ENCODE measurements at regions not wholly inside any gene's neighbourhood (a gene's known extent, or its start where the extent isn't known, plus 50 kb on each side); places are given as distances from the start of the nearest gene placed in this dataset.
"Not testable (repeated sequence)": the region's sequence is repeated elsewhere in the genome, so short reads cannot be mapped to it uniquely, and the experiment has no call there.

- no peak overlapping the region for H3K27ac ChIP-seq (ENCODE audit: low read depth, low read length, severe bottlenecking)
- no peaks in the 10 kb centered on the region for H3K9me3 ChIP-seq (ENCODE audit: control insufficient read depth, low read length)
- no peaks in the 10 kb centered on the region for H3K36me3 ChIP-seq (ENCODE audit: control insufficient read depth, insufficient read depth, low read length)
- no peaks in the 10 kb centered on the region for H3K4me1 ChIP-seq (ENCODE audit: control insufficient read depth, insufficient read depth, low read length, poor library complexity, severe bottlenecking)
- WGBS, 2 experiments (ENCODE audit: insufficient coverage in 2 of 2), result no CpG with 5 or more reads among the region's 1 CpG
- no peak overlapping the region for H3K4me3 ChIP-seq (ENCODE audit: extremely low read depth, insufficient read depth, low read length, poor library complexity, severe bottlenecking)
Observed at GRCh38 chr7:19352305-19352695, 207.1 kb upstream of the FERD3L start.

GRCh38 chr7:19351341-19352304, 206.4 kb upstream of the FERD3L start:
- H3K4me3 ChIP-seq (ENCODE audit: extremely low read depth, insufficient read depth, low read length, poor library complexity, severe bottlenecking), result no peak overlapping the region
- 100% methylated on average over 1 of the region's 4 CpGs; no CpG with 5 or more reads in 1 of the 2 experiments for WGBS, 2 experiments (ENCODE audit: insufficient coverage in 2 of 2)
- H3K4me1 ChIP-seq (ENCODE audit: control insufficient read depth, insufficient read depth, low read length, poor library complexity, severe bottlenecking), result no peaks in the 10 kb centered on the region
- no peak overlapping the region for H3K27ac ChIP-seq (ENCODE audit: low read depth, low read length, severe bottlenecking)
- no peaks in the 10 kb centered on the region for H3K9me3 ChIP-seq (ENCODE audit: control insufficient read depth, low read length)
- no peaks in the 10 kb centered on the region for H3K36me3 ChIP-seq (ENCODE audit: control insufficient read depth, insufficient read depth, low read length)

DNA sequence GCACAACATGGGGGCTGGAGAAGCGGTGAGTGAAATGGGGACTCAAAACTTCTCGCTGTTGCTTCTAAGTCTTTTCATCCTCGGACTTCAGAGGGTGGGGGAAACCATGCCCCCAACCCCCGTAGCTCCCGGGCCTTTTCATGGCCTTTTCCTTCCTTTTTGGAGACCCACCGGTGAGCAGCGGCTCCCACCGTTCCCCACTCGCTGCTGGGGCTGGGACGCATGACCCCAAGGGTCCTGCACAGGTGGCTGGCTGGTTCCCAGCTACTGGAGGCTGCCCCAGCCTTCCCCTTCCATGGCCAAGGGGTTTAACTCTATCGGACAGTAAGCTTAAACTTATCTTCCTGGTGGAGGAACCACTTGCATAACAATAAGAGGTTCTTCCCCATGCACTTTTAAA, 194.3 kb upstream of the FERD3L start:
- no peaks in the 10 kb centered on the region for H3K36me3 ChIP-seq (ENCODE audit: control insufficient read depth, insufficient read depth, low read length)
- WGBS, 2 experiments (ENCODE audit: insufficient coverage in 2 of 2), result 90 to 91% methylated on average over 6 to 11 of the region's 11 CpGs
- H3K9me3 ChIP-seq (ENCODE audit: control insufficient read depth, low read length), result peaks cover 4% of the 10 kb centered on the region
- H3K4me3 ChIP-seq (ENCODE audit: extremely low read depth, insufficient read depth, low read length, poor library complexity, severe bottlenecking), result no peak overlapping the region
- no peaks in the 10 kb centered on the region for H3K4me1 ChIP-seq (ENCODE audit: control insufficient read depth, insufficient read depth, low read length, poor library complexity, severe bottlenecking)
- H3K27ac ChIP-seq (ENCODE audit: low read depth, low read length, severe bottlenecking), result no peak overlapping the region

DNA sequence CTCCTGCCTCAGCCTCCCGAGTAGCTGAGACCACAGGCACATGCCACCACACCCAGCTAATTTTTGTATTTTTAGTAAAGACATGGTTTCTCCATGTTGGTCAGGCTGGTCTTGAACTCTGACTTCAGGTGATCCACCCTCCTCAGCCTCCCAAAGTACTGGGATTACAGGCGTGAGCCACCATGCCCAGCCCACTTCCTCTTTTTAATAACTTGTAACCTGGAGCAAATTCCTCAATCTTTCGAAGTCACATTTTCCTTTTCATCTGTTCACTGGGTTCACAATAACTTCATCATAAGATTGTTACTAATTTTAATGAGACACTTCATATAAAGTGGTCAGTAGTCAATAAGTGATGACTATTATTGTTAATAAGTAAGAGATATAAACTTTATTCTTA, 193.3 kb upstream of the FERD3L start:
- 90 to 96% methylated on average over 1 to 2 of the region's 3 CpGs for WGBS, 2 experiments (ENCODE audit: insufficient coverage in 2 of 2)
- not testable (repeated sequence) for H3K4me3 ChIP-seq (ENCODE audit: extremely low read depth, insufficient read depth, low read length, poor library complexity, severe bottlenecking); H3K4me1 ChIP-seq (ENCODE audit: control insufficient read depth, insufficient read depth, low read length, poor library complexity, severe bottlenecking); H3K9me3 ChIP-seq (ENCODE audit: control insufficient read depth, low read length); H3K27ac ChIP-seq (ENCODE audit: low read depth, low read length, severe bottlenecking); H3K36me3 ChIP-seq (ENCODE audit: control insufficient read depth, insufficient read depth, low read length)

DNA sequence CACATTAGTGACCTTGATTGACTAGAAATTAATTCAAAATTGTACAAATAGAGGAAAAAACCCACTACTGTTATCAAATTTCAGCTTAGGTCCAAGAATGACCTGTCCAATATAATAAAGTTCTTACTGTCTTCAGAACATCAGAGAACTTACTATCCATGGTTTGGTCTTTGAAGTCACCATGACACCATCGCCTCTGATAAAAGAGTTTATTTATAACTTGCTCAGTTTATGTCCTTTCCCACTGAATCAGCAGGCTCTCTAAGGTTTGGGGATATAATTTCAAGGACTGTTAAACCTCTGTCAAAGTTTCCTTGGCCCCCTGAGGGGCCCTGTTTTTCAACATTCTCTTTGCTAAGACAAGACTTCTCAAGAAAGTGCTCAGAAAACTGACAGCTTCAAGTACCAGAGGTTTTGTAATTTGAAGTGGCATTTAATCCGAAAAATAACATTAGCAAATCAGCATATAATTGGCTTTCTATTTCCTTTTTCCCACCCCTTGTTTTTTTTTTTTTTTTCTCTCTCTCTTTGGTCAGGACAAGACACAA, 191.7 kb upstream of the FERD3L start:
- Histone ChIP-seq H3K9me3 (ENCODE audit: control insufficient read depth, low read length) (peaks cover 4% of the 10 kb centered on the region), H3K36me3 (ENCODE audit: control insufficient read depth, insufficient read depth, low read length) (no peaks in the 10 kb centered on the region), H3K4me3 (ENCODE audit: extremely low read depth, insufficient read depth, low read length, poor library complexity, severe bottlenecking) (no peak overlapping the region), H3K27ac (ENCODE audit: low read depth, low read length, severe bottlenecking) (no peak overlapping the region), H3K4me1 (ENCODE audit: control insufficient read depth, insufficient read depth, low read length, poor library complexity, severe bottlenecking) (no peaks in the 10 kb centered on the region)
- no CpG with 5 or more reads among the region's 2 CpGs for WGBS, 2 experiments (ENCODE audit: insufficient coverage in 2 of 2)

DNA sequence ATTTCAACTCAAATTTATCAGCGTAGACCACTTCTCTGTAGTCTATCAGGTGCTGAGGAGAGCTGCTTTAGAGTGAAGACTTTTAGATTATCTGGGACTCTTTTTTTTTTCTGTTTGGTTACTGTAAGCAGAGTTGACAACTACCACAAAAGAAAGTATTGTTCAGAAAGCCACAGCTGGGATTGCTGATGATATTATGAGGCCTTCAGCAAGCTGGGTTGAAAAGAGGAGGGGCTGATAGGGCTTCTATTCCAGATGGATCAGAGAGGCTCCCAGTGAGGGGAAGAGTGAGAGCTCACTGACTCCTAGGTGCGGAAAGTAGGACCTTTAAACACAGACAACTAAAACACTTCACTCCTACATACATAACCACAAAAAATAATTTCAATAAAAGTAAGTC, 188.5 kb upstream of the FERD3L start:
- WGBS, 2 experiments (ENCODE audit: insufficient coverage in 2 of 2), result no CpG with 5 or more reads among the region's 2 CpGs
- H3K27ac ChIP-seq (ENCODE audit: low read depth, low read length, severe bottlenecking), result no peak overlapping the region
- no peaks in the 10 kb centered on the region for H3K9me3 ChIP-seq (ENCODE audit: control insufficient read depth, low read length)
- H3K4me1 ChIP-seq (ENCODE audit: control insufficient read depth, insufficient read depth, low read length, poor library complexity, severe bottlenecking), result no peaks in the 10 kb centered on the region
- no peak overlapping the region for H3K4me3 ChIP-seq (ENCODE audit: extremely low read depth, insufficient read depth, low read length, poor library complexity, severe bottlenecking)
- no peaks in the 10 kb centered on the region for H3K36me3 ChIP-seq (ENCODE audit: control insufficient read depth, insufficient read depth, low read length)

DNA sequence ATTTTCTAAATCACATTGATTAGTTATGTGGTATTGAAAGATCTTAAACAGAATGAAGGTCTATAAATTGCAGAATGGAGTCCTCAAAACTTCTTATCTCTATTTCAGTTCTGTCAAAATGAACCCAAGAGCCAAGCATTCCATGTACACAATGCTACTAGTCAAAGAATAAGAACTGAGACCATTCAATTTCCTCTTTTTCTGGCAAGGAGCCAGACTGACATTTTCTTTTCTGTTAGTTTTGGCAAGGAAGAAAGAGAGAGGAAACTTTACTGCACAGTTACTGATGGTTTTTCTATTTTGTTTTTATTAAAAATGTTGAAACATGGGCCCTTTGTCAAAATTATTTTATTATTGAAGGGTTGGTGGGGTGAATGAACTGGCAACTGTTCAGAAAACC, 181.8 kb upstream of the FERD3L start:
- H3K4me1 ChIP-seq (ENCODE audit: control insufficient read depth, insufficient read depth, low read length, poor library complexity, severe bottlenecking), result no peaks in the 10 kb centered on the region
- H3K36me3 ChIP-seq (ENCODE audit: control insufficient read depth, insufficient read depth, low read length), result no peaks in the 10 kb centered on the region
- no peaks in the 10 kb centered on the region for H3K9me3 ChIP-seq (ENCODE audit: control insufficient read depth, low read length)
- H3K4me3 ChIP-seq (ENCODE audit: extremely low read depth, insufficient read depth, low read length, poor library complexity, severe bottlenecking), result no peak overlapping the region
- H3K27ac ChIP-seq (ENCODE audit: low read depth, low read length, severe bottlenecking), result no peak overlapping the region

GRCh38 chr7:19322002-19322401, 176.8 kb upstream of the FERD3L start:
- Histone ChIP-seq H3K9me3 (ENCODE audit: control insufficient read depth, low read length) (no peaks in the 10 kb centered on the region), H3K36me3 (ENCODE audit: control insufficient read depth, insufficient read depth, low read length) (no peaks in the 10 kb centered on the region), H3K4me1 (ENCODE audit: control insufficient read depth, insufficient read depth, low read length, poor library complexity, severe bottlenecking) (no peaks in the 10 kb centered on the region), H3K27ac (ENCODE audit: low read depth, low read length, severe bottlenecking) (no peak overlapping the region), H3K4me3 (ENCODE audit: extremely low read depth, insufficient read depth, low read length, poor library complexity, severe bottlenecking) (no peak overlapping the region)
- WGBS, 2 experiments (ENCODE audit: insufficient coverage in 2 of 2), result 88 to 100% methylated on average over 2 of the region's 2 CpGs

- Histone ChIP-seq H3K27ac (ENCODE audit: low read depth, low read length, severe bottlenecking) (no peak overlapping the region), H3K4me1 (ENCODE audit: control insufficient read depth, insufficient read depth, low read length, poor library complexity, severe bottlenecking) (no peaks in the 10 kb centered on the region), H3K9me3 (ENCODE audit: control insufficient read depth, low read length) (no peaks in the 10 kb centered on the region), H3K4me3 (ENCODE audit: extremely low read depth, insufficient read depth, low read length, poor library complexity, severe bottlenecking) (no peak overlapping the region), H3K36me3 (ENCODE audit: control insufficient read depth, insufficient read depth, low read length) (no peaks in the 10 kb centered on the region)
- WGBS, 2 experiments (ENCODE audit: insufficient coverage in 2 of 2), result 88 to 90% methylated on average over 3 to 4 of the region's 5 CpGs
Observed at GRCh38 chr7:19318287-19318686, 173.1 kb upstream of the FERD3L start.

- Histone ChIP-seq H3K4me3 (ENCODE audit: extremely low read depth, insufficient read depth, low read length, poor library complexity, severe bottlenecking) (no peak overlapping the region), H3K36me3 (ENCODE audit: control insufficient read depth, insufficient read depth, low read length) (no peaks in the 10 kb centered on the region), H3K27ac (ENCODE audit: low read depth, low read length, severe bottlenecking) (no peak overlapping the region), H3K9me3 (ENCODE audit: control insufficient read depth, low read length) (no peaks in the 10 kb centered on the region), H3K4me1 (ENCODE audit: control insufficient read depth, insufficient read depth, low read length, poor library complexity, severe bottlenecking) (no peaks in the 10 kb centered on the region)
Observed at GRCh38 chr7:19317461-19317860, 172.2 kb upstream of the FERD3L start.

DNA sequence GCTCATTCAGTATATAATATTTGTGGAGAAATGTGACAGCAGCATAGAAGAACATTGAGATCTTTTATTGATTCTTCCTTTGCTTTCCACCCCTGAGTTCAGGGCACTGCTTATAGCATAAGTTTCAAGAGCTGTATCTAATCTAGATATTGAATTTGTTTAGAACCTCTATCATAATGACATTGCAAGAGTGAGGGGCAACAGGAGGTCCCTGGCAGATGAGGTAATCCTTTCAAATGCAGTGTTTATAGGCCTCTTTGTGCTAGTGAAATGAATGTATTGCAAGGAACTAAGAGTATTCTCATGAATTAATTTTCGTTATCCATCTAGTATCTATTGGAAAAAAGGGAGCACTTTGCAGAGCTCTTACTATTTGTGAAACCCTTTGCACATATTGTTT, 167.2 kb upstream of the FERD3L start:
- no peaks in the 10 kb centered on the region for H3K36me3 ChIP-seq (ENCODE audit: control insufficient read depth, insufficient read depth, low read length)
- no peak overlapping the region for H3K4me3 ChIP-seq (ENCODE audit: extremely low read depth, insufficient read depth, low read length, poor library complexity, severe bottlenecking)
- H3K4me1 ChIP-seq (ENCODE audit: control insufficient read depth, insufficient read depth, low read length, poor library complexity, severe bottlenecking), result no peaks in the 10 kb centered on the region
- no peak overlapping the region for H3K27ac ChIP-seq (ENCODE audit: low read depth, low read length, severe bottlenecking)
- no peaks in the 10 kb centered on the region for H3K9me3 ChIP-seq (ENCODE audit: control insufficient read depth, low read length)
- no CpG with 5 or more reads among the region's 1 CpG for WGBS, 2 experiments (ENCODE audit: insufficient coverage in 2 of 2)
